Suprapubic skin (tissue), 4 donors: ENCODE measurements at regions not wholly inside any gene's neighbourhood (a gene's known extent, or its start where the extent isn't known, plus 50 kb on each side); places are given as distances from the start of the nearest gene placed in this dataset.
"Not testable (repeated sequence)": the region's sequence is repeated elsewhere in the genome, so short reads cannot be mapped to it uniquely, and the experiment has no call there.

ENCODE experiments used
- DNase-seq, 2 donors: peaks; one replicate each; pipeline ENCODE4 v3.0.0-alpha.2; 2019; ENCODE audit warnings: low spot score in 2 of 2
- H3K27ac ChIP-seq: fragments of 200-600 bp; sonication (generic); one replicate; pipeline ENCODE4 v1.5.1; 2019
- H3K27me3 ChIP-seq: fragments of 200-600 bp; sonication (generic); one replicate; pipeline ENCODE4 v1.5.1; 2019
- H3K36me3 ChIP-seq: fragments of 200-600 bp; sonication (generic); one replicate; pipeline ENCODE4 v1.5.1; 2019
- H3K4me1 ChIP-seq: fragments of 200-600 bp; sonication (generic); one replicate; pipeline ENCODE4 v1.5.1; 2019
- H3K4me3 ChIP-seq: fragments of 200-600 bp; sonication (generic); one replicate; pipeline ENCODE4 v1.5.1; 2019; ENCODE audit warnings: mild to moderate bottlenecking
- H3K9me3 ChIP-seq: fragments of 200-600 bp; sonication (generic); one replicate; pipeline ENCODE4 v1.5.1; 2019
- EP300 ChIP-seq: sonication (generic); formaldehyde crosslinking; IDR thresholded peaks from one replicate; pipeline ENCODE4 v1.6.1; 2017; ENCODE audit warnings: antibody characterized with exemption
- POLR2A ChIP-seq, 2 donors: fragments of 450-650 bp; IDR thresholded peaks; one replicate each; pipeline ENCODE4 v1.6.1; 2017; ENCODE audit warnings: antibody characterized with exemption in 2 of 2, mild to moderate bottlenecking in 2 of 2, moderate library complexity in 2 of 2
- POLR2AphosphoS5 ChIP-seq, 3 donors: sonication (generic); formaldehyde crosslinking; IDR thresholded peaks; one replicate each; pipeline ENCODE4 v1.6.1; 2017; ENCODE audit warnings: antibody characterized with exemption in 3 of 3
- WGBS: methylation state at CpG from one replicate; pipeline ENCODE4 v1.1.5; 2018; 5-methylcytosine and 5-hydroxymethylcytosine counted together
- TF ChIP-seq, protein P1 (sequence below), 2 donors: fragments of 200-600 bp in 1 of 2; fragments of 450-650 bp in 1 of 2; sonication (generic) in 1 of 2; IDR thresholded peaks; one replicate each; pipeline ENCODE4 v1.5.1; 2016 to 2019; ENCODE audit warnings: antibody characterized with exemption in 2 of 2, mild to moderate bottlenecking in 1 of 2, moderate library complexity in 1 of 2

DNA sequence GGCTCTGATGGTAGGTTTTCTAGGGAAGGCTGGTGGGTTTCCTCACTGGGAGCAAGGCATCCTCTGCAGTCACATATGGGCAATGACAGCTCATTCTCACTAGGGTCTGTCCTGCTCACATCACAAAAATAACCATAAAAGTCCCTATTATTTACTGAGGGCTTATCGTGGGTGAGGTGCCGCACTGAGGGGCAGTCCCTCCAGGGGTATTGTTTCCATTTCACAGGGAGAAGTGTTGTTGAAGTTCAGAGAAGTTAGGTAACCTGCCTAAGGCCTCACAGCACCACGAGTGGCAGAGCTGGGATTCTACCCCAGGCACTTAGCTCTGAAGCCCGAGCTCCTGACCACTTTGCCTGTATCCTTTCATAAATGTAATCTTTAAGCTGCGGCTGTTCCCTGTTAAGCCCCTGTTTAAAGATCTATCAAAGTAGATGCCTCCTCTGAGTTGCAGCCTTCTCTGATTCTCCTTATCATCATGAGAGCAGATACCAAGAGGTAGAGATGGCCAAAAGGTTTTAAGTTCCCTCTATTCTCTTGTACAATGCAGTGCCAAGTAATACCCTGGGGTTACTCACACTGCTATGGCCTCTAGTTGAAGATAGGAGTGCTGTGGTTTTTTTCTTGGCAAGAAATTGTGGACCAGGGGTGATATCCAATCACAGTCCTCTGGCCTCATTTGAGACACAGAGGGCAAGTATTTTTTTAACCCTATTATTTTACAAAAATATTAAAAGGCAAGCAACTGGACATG is 107.0 kb downstream of the RPLP1 start:
- Histone ChIP-seq H3K27me3 (peaks cover 6% of the 10 kb centered on the region), H3K4me3 (no peak overlapping the region), H3K27ac (no peak overlapping the region), H3K36me3 (no peaks in the 10 kb centered on the region), H3K9me3 (no peaks in the 10 kb centered on the region), H3K4me1 (no peaks in the 10 kb centered on the region)
- 70% methylated on average over 5 of the region's 5 CpGs for WGBS
- TF ChIP-seq POLR2AphosphoS5 (IDR thresholded peaks at IDR 0.05) (no peak), EP300 (no peak), POLR2A (IDR thresholded peaks at IDR 0.05) (no peak)
- TF ChIP-seq, protein P1, sequence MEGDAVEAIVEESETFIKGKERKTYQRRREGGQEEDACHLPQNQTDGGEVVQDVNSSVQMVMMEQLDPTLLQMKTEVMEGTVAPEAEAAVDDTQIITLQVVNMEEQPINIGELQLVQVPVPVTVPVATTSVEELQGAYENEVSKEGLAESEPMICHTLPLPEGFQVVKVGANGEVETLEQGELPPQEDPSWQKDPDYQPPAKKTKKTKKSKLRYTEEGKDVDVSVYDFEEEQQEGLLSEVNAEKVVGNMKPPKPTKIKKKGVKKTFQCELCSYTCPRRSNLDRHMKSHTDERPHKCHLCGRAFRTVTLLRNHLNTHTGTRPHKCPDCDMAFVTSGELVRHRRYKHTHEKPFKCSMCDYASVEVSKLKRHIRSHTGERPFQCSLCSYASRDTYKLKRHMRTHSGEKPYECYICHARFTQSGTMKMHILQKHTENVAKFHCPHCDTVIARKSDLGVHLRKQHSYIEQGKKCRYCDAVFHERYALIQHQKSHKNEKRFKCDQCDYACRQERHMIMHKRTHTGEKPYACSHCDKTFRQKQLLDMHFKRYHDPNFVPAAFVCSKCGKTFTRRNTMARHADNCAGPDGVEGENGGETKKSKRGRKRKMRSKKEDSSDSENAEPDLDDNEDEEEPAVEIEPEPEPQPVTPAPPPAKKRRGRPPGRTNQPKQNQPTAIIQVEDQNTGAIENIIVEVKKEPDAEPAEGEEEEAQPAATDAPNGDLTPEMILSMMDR (IDR thresholded peaks at IDR 0.05): no peak
- no peak for DNase-seq

DNA sequence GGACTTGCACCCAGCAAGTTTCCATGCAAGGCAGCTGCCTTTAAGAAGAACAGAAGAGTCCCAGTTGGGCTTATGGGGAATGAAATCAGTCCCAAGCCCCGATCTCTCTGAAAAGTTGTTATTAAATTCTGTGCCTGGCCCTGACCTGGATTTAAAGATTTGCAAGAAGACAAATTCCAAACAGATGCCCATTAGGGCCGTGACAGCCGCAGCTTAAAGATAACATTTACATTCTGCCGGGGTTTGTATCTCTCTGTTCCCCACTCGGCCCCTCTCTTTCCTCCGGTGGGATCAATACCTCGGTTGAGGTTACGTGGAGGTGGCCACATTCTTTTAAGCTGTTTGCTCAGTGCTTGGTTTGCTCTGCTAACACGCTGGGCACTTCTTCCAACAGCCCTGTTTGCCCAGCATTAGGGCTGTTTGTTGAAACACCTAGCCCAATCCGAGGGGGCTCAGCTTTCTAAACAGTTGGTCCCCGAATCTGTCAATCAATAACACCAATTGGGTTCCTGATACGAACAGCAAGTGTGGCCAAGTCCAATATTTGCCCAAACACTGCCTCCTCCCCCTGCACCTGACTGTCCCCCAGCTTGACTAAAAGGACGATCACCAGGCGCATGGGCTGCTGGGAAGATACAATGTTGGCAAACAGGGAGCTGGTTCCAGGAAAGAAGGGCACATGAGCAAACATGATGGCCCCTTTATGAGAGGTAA is 108.6 kb downstream of the RPLP1 start:
- Histone ChIP-seq H3K27ac (no peak overlapping the region), H3K4me3 (no peak overlapping the region), H3K4me1 (no peaks in the 10 kb centered on the region), H3K36me3 (no peaks in the 10 kb centered on the region), H3K27me3 (peaks cover 6% of the 10 kb centered on the region), H3K9me3 (no peaks in the 10 kb centered on the region)
- no peak for TF ChIP-seq EP300
- TF ChIP-seq POLR2A (IDR thresholded peaks at IDR 0.05): no peak
- TF ChIP-seq, protein P1 (IDR thresholded peaks at IDR 0.05): no peak
- no peak for TF ChIP-seq POLR2AphosphoS5 (IDR thresholded peaks at IDR 0.05)
- 78% methylated on average over 14 of the region's 14 CpGs for WGBS
- DNase-seq: no peak

DNA sequence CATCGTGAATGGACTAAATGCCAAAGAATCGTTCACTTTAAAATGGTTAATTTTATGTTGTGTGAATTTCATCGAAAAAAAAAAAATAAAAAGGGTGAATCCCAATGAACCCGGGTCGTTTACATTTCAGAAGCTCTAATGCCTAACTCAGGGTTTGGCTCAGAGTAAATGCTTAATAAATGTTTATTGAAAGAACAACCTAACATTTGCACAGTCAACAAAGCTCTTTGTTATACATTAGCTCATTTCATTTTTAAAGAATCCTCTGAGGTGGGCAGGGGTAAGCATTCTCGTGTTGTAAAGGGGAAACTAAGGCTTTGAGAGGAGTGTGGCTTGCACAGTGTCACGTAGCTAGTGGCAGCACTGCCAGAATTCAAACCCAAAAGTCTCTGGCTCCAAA is 109.5 kb downstream of the RPLP1 start:
- H3K36me3 ChIP-seq: no peaks in the 10 kb centered on the region
- no peak overlapping the region for H3K4me3 ChIP-seq
- no peaks in the 10 kb centered on the region for H3K4me1 ChIP-seq
- no peak for DNase-seq
- H3K27me3 ChIP-seq: peaks cover 6% of the 10 kb centered on the region
- no peak overlapping the region for H3K27ac ChIP-seq
- WGBS: 69% methylated on average over 7 of the region's 7 CpGs
- TF ChIP-seq POLR2A (IDR thresholded peaks at IDR 0.05) (no peak), EP300 (no peak), POLR2AphosphoS5 (IDR thresholded peaks at IDR 0.05) (no peak)
- TF ChIP-seq, protein P1 (IDR thresholded peaks at IDR 0.05): no peak
- no peaks in the 10 kb centered on the region for H3K9me3 ChIP-seq

DNA sequence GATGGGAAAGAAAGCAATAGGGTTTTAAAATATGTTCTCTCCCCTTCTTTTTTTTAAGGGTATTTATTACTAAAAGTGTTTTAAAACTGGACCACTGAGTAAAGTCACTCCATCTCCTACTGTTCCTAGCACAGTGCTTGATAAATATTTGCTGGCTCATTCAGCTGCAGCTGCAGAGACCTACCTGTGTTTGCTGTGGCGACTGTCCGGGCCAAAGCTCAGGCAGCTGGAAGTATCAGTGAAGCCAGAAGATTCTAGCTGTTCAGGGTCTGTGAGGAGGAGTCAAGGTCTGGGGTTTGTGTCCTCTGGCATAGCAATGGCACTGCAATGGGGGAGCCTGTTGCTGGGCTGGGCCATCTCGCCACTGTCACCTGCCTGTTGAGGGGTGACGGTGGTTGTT is 109.9 kb downstream of the RPLP1 start:
- 92% methylated on average over 4 of the region's 4 CpGs for WGBS
- TF ChIP-seq EP300 (no peak), POLR2A (IDR thresholded peaks at IDR 0.05) (no peak), POLR2AphosphoS5 (IDR thresholded peaks at IDR 0.05) (no peak)
- H3K27ac ChIP-seq: no peak overlapping the region
- DNase-seq: no peak
- no peaks in the 10 kb centered on the region for H3K4me1 ChIP-seq
- H3K36me3 ChIP-seq: no peaks in the 10 kb centered on the region
- peaks cover 6% of the 10 kb centered on the region for H3K27me3 ChIP-seq
- H3K4me3 ChIP-seq: no peak overlapping the region
- no peaks in the 10 kb centered on the region for H3K9me3 ChIP-seq

DNA sequence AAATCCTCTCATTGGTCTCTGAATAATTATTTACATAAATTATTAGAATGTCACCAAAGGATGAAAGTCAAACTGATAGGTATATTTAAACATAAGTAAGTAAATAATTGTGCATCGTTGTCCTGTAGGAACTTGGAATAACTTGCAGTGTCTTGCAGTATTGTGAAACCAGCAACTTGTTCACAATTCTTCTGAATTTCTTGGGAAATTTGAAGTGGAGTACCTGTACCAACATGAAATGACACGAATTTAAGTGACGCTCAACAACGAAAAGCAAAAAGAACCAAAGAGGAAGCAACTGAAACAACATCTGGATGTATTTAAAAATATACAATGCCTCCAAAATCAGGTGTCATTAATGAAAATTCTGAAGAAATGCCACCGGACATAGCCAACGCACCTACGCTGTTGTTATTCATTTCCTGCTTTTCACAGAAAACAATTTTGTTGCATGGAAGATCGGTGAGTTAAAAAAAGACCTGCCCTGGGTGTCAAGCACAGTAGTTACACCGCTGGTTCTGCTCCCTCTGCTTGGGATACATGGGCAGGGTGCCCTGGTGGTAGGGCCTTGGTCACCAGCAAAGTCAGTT is 112.5 kb downstream of the RPLP1 start:
- no peak for DNase-seq
- Histone ChIP-seq H3K9me3 (no peaks in the 10 kb centered on the region), H3K4me3 (no peak overlapping the region), H3K36me3 (no peaks in the 10 kb centered on the region), H3K27me3 (peaks cover 6% of the 10 kb centered on the region), H3K4me1 (no peaks in the 10 kb centered on the region), H3K27ac (no peak overlapping the region)
- no peak for TF ChIP-seq POLR2AphosphoS5 (IDR thresholded peaks at IDR 0.05)
- no peak for TF ChIP-seq EP300
- TF ChIP-seq, protein P1 (IDR thresholded peaks at IDR 0.05): no peak
- no peak for TF ChIP-seq POLR2A (IDR thresholded peaks at IDR 0.05)
- WGBS: 64% methylated on average over 9 of the region's 9 CpGs

DNA sequence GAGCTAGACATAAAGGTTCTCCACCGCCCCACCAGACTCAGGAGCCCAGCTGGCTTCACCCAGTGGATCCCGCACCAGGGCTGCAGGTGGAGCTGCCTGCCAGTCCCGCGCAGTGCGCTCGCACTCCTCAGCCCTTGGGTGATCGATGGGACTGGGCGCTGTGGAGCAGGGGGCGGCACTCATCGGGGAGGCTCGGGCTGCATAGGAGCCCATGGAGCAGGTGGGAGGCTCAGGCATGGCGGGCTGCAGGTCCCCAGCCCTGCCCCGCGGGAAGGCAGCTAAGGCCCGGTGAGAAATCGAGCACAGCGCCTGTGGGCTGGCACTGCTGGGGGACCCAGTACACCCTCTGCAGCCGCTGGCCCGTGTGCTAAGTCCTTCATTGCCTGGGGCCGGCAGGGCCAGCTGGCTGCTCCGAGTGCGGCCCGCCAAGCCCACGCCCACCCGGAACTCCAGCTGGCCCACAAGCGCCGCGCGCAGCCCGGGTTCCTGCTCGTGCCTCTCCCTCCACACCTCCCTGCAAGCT is 114.7 kb downstream of the RPLP1 start:
- H3K9me3 ChIP-seq, H3K36me3 ChIP-seq, H3K27ac ChIP-seq, H3K4me3 ChIP-seq, H3K4me1 ChIP-seq, DNase-seq, H3K27me3 ChIP-seq: not testable (repeated sequence)
- WGBS: no CpG with 5 or more reads among the region's 31 CpGs
